OCI-LY7 (cell line): ENCODE measurements at regions not wholly inside any gene's neighbourhood (a gene's known extent, or its start where the extent isn't known, plus 50 kb on each side); places are given as distances from the start of the nearest gene placed in this dataset.

Source experiments
- BruUV-seq: library from RNA; stranded (reverse); fragments of 400-500 nt; replicated peaks from 2 replicates; lab custom pipeline; 2021; lab: Mats Ljungman, UMichigan
- CTCF ChIA-PET: fragments of 300-600 bp; sonication (Branson Sonifier 250); formaldehyde crosslinking; loops from one replicate; lab custom pipeline; 2022; ENCODE audit warnings: antibody characterized with exemption; ENCODE audit not compliant: unreplicated experiment; lab: Charles Lee
- POLR2A ChIA-PET: fragments of 300-600 bp; sonication (Branson Sonifier 250); formaldehyde crosslinking; loops from one replicate; lab custom pipeline; 2022; ENCODE audit warnings: antibody characterized with exemption; lab: Charles Lee
- DNase-seq: peaks from one replicate; pipeline ENCODE4 v3.0.0-alpha.2; 2015; ENCODE audit warnings: low spot score
- H2AFZ ChIP-seq: fragments of 200-600 bp; sonication (generic), shearing (Covaris generic); 2 replicates; pipeline ENCODE4 v1.6.1; 2014; ENCODE audit warnings: mild to moderate bottlenecking, antibody characterized with exemption, low read length, moderate library complexity
- H3K27ac ChIP-seq: fragments of 200-600 bp; sonication (generic); 2 replicates; pipeline ENCODE4 v1.5.1; 2014; ENCODE audit warnings: mixed run types, low read depth, mild to moderate bottlenecking, moderate library complexity, low read length, inconsistent platforms; ENCODE audit not compliant: poor library complexity, severe bottlenecking
- H3K36me3 ChIP-seq: fragments of 200-600 bp; sonication (generic); 2 replicates; pipeline ENCODE4 v1.6.1; 2014; ENCODE audit warnings: mild to moderate bottlenecking, antibody characterized with exemption, low read length, moderate library complexity, mixed read lengths; ENCODE audit not compliant: insufficient read depth
- H3K4me1 ChIP-seq: fragments of 200-600 bp; sonication (generic); 2 replicates; pipeline ENCODE4 v1.5.1; 2014; ENCODE audit warnings: mild to moderate bottlenecking, low read length; ENCODE audit not compliant: insufficient read depth, poor library complexity, severe bottlenecking
- H3K4me2 ChIP-seq: fragments of 200-600 bp; sonication (generic); 2 replicates; pipeline ENCODE4 v1.6.1; 2014; ENCODE audit warnings: mild to moderate bottlenecking, low read length
- H3K4me3 ChIP-seq: fragments of 200-600 bp; sonication (generic); 2 replicates; pipeline ENCODE4 v1.5.1; 2014; ENCODE audit warnings: mild to moderate bottlenecking, low read depth, low read length; ENCODE audit not compliant: poor library complexity, severe bottlenecking
- H3K79me2 ChIP-seq: fragments of 200-600 bp; sonication (generic); 2 replicates; pipeline ENCODE4 v1.6.1; 2016; ENCODE audit warnings: low read depth, mild to moderate bottlenecking, low read length, moderate library complexity, mixed read lengths; ENCODE audit not compliant: insufficient read depth
- H3K9me2 ChIP-seq: fragments of 200-600 bp; sonication (generic); 2 replicates; pipeline ENCODE4 v1.6.1; 2016; ENCODE audit warnings: mild to moderate bottlenecking, low read length, mixed read lengths; ENCODE audit not compliant: insufficient read depth
- H3K9me3 ChIP-seq: fragments of 200-600 bp; sonication (generic); 2 replicates; pipeline ENCODE4 v1.6.1; 2014; ENCODE audit warnings: mild to moderate bottlenecking, mixed run types, low read length, mixed read lengths
- H4K20me1 ChIP-seq: fragments of 200-600 bp; sonication (generic); 2 replicates; pipeline ENCODE4 v1.6.1; 2014; ENCODE audit warnings: mild to moderate bottlenecking, antibody characterized with exemption, low read length, moderate library complexity, mixed read lengths; ENCODE audit not compliant: insufficient read depth
- CTCF ChIP-seq: fragments of 200-600 bp; sonication (generic); conservative IDR thresholded peaks from 2 replicates; pipeline ENCODE4 v1.5.1; 2014; ENCODE audit warnings: mild to moderate bottlenecking, antibody characterized with exemption, low read length, moderate library complexity, mixed read lengths
- EZH2phosphoT487 ChIP-seq: fragments of 200-600 bp; sonication (generic); IDR thresholded peaks from 2 replicates; pipeline ENCODE4 v1.6.1; 2018; ENCODE audit warnings: low read depth, borderline replicate concordance, mild to moderate bottlenecking, mixed run types, antibody characterized with exemption, low read length, moderate library complexity, mixed read lengths
- intact Hi-C: fragments of 100-400 bp; cut with micrococcal nuclease; formaldehyde crosslinking; loops from one replicate; pipeline ENCODE4 v1.10.0; 2022; ENCODE audit not compliant: unreplicated experiment

DNA sequence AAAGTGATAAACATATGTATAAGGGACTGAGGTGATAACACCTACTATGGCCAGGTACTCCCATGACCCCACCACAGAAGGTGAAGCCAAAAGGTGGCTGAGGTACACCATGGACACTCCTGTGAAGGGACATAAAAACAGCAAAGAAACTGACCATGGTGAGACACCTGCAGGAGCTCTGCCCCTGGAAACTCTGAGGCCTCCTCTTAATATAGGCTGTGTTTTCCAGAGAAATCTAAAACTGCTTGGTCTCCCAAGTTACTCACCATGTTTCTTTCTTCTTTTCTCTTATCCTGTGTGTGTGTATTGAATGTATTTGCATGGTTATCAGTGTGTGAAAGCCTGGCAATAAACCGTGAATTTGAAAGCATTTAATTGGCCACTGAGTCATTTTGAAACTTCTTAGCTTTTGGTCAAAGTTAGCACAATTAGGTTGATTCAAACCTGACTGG is 739.3 kb upstream of the GCFC2 start:
- H2AFZ ChIP-seq, result no peak overlapping the region
- CTCF ChIA-PET, result no interaction called here
- DNase-seq, result no peak
- H3K4me1 ChIP-seq, result no peaks in the 10 kb centered on the region
- no peaks in the 10 kb centered on the region for H3K9me2 ChIP-seq
- BruUV-seq, result no TSS peak
- no peaks in the 10 kb centered on the region for H4K20me1 ChIP-seq
- intact Hi-C loops, result no loop called here
- no peak overlapping the region for H3K4me2 ChIP-seq
- no peak overlapping the region for H3K4me3 ChIP-seq
- no peaks in the 10 kb centered on the region for H3K79me2 ChIP-seq
- H3K27ac ChIP-seq, result no peak overlapping the region
- no peaks in the 10 kb centered on the region for H3K9me3 ChIP-seq
- H3K36me3 ChIP-seq, result no peaks in the 10 kb centered on the region
- POLR2A ChIA-PET, result no interaction called here
- TF ChIP-seq CTCF, result no peak
- TF ChIP-seq EZH2phosphoT487, result no peak

- intact Hi-C loops, result no loop called here
- CTCF ChIA-PET, result no interaction called here
- TF ChIP-seq CTCF (no peak), EZH2phosphoT487 (no peak)
Measured at GRCh38 chr2:76448956-76449355, 738.2 kb upstream of the GCFC2 start.

DNA sequence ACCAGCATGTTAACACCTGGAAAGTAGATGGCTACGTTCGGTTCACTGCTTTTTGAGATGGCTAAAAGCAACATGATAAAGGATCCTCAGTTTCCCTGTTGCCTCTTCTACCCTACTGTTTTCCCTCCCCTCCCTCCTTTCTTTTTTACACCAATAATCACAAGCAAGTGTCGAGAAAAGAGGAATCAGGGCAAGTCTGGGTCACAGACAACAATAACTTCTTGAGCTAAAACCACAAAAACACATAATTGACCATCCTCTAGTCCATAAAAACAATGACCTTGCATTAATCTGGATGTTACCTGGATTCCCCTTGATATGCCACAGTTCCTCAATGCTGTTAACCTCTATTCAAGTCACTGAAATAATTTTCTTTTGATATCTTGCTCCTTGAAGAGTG is 736.6 kb upstream of the GCFC2 start:
- H3K4me1 ChIP-seq, result no peaks in the 10 kb centered on the region
- no peak overlapping the region for H3K4me3 ChIP-seq
- POLR2A ChIA-PET, result no interaction called here
- no peak for DNase-seq
- no peaks in the 10 kb centered on the region for H3K79me2 ChIP-seq
- no peaks in the 10 kb centered on the region for H4K20me1 ChIP-seq
- no peak overlapping the region for H3K4me2 ChIP-seq
- no peaks in the 10 kb centered on the region for H3K36me3 ChIP-seq
- intact Hi-C loops, result no loop called here
- H3K9me2 ChIP-seq, result no peaks in the 10 kb centered on the region
- no peak overlapping the region for H3K27ac ChIP-seq
- TF ChIP-seq EZH2phosphoT487, result no peak
- TF ChIP-seq CTCF, result no peak
- no peaks in the 10 kb centered on the region for H3K9me3 ChIP-seq
- H2AFZ ChIP-seq, result no peak overlapping the region
- no TSS peak for BruUV-seq
- CTCF ChIA-PET, result no interaction called here

More at GRCh38 chr2:76448956-76449355, 738.2 kb upstream of the GCFC2 start:
- POLR2A ChIA-PET, result no interaction called here
- no peaks in the 10 kb centered on the region for H3K9me2 ChIP-seq
- H3K4me1 ChIP-seq, result no peaks in the 10 kb centered on the region
- H3K79me2 ChIP-seq, result no peaks in the 10 kb centered on the region
- no peaks in the 10 kb centered on the region for H3K36me3 ChIP-seq
- no peak for DNase-seq
- H3K4me2 ChIP-seq, result no peak overlapping the region
- no peak overlapping the region for H3K4me3 ChIP-seq
- no peak overlapping the region for H3K27ac ChIP-seq
- no TSS peak for BruUV-seq
- no peaks in the 10 kb centered on the region for H3K9me3 ChIP-seq
- no peak overlapping the region for H2AFZ ChIP-seq
- H4K20me1 ChIP-seq, result no peaks in the 10 kb centered on the region
